ENCODE measurements at regions not wholly inside any gene's neighbourhood (a gene's known extent, or its start where the extent isn't known, plus 50 kb on each side); places are given as distances from the start of the nearest gene placed in this dataset.

DNA sequence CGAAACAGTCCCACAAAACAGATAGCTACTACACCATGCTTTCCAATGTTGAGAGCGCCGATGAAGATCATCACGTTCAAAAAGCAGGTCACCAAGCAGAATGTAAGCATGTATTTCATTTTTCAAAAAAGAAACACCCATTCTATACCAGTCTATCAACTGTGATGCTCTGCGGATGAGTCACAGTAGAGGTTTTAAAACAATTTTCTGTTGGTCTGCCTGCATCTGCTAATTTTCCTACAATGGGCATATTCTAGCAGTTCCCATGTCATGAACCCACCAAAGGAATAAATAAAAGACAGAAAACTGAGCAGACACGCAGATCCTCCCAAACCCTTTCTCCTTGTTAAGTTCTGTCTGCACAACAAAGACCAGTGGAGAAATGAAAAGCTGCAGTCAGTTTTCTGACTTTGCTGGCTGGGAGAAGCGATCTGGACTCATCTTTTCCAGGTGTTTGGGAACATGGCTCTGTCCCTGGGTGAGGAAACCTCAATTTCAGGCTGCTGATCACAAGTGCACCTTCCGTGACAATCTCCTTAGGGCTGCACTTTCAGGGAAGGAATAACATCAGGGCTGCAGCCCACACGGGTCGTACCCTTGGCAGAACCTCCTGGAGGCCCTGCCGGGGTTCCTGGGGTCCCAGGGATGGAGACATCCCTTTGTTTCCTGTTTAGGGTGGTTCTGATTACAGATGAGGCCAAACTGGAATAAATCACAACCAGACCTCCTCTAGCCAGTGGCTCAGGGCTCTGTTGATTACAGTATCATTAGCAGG is 200.1 kb downstream of the BMP7 start:
- H3K4me1 ChIP-seq (ENCODE audit: control insufficient read depth, insufficient read depth, low read length) = no peaks in the 10 kb centered on the region
- H3K9me3 ChIP-seq (ENCODE audit: control insufficient read depth in 2 of 2, low read length in 2 of 2) = no peaks in the 10 kb centered on the region
- H3K36me3 ChIP-seq (ENCODE audit: control insufficient read depth in 2 of 2, insufficient read depth in 2 of 2, low read length in 2 of 2) = no peaks in the 10 kb centered on the region
- no peak overlapping the region for H3K4me3 ChIP-seq (ENCODE audit: low read length in 2 of 2)
- H3K27ac ChIP-seq (ENCODE audit: low read length) = no peak overlapping the region
- H3K27me3 ChIP-seq (ENCODE audit: control insufficient read depth in 1 of 2, insufficient read depth in 2 of 2, low read length in 2 of 2) = peaks cover 30 to 36% of the 10 kb centered on the region in 2 donors
- H3K9ac ChIP-seq (ENCODE audit: low read length in 2 of 2) = no peak overlapping the region

DNA sequence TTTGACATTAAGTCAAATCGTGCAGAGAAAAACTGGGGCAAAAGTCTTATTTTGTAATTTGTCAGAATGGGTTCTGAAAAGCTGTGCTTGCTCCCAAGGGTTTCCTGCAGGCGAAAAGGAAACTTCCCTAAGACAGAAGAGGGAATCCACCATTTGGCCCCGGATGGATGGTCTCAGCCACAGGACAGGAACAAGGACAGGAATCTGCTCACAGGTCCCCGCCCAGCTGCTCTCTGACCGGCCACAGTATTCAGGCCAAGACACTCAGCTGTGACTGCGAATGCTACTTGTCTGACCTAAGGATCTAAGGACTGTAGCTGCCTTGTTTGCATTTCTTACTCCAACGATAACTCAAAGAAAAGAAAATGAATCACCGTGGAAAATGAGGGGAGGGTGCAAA is 197.0 kb downstream of the BMP7 start:
- Histone ChIP-seq H3K9me3 (ENCODE audit: control insufficient read depth in 2 of 2, low read length in 2 of 2) (no peaks in the 10 kb centered on the region), H3K36me3 (ENCODE audit: control insufficient read depth in 2 of 2, insufficient read depth in 2 of 2, low read length in 2 of 2) (no peaks in the 10 kb centered on the region), H3K4me1 (ENCODE audit: control insufficient read depth, insufficient read depth, low read length) (no peaks in the 10 kb centered on the region), H3K9ac (ENCODE audit: low read length in 2 of 2) (no peak overlapping the region), H3K4me3 (ENCODE audit: low read length in 2 of 2) (no peak overlapping the region), H3K27ac (ENCODE audit: low read length) (no peak overlapping the region), H3K27me3 (ENCODE audit: control insufficient read depth in 1 of 2, insufficient read depth in 2 of 2, low read length in 2 of 2) (peaks cover 36 to 58% of the 10 kb centered on the region in 2 donors)

DNA sequence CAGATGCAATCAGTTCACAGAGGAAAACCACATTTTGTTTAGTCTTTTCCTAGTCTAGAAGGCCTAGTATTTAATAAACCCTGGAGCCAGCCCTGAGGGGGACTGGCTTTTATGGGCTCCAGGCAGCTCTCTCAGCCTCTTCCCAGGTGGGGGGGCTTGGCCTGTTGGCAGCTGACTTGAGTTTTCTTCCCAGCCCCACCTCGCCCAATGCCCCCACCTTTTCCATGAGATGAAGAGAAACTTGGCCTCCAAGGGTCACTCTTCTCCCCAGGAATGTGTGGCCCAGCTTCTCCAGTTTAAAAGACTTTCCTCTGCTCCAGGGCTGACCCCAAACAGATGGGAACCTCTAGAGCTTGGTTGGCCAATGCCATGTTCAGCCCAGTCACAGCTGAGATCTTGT is 196.1 kb downstream of the BMP7 start:
- H3K4me3 ChIP-seq (ENCODE audit: low read length in 2 of 2) = no peak overlapping the region
- no peak overlapping the region for H3K9ac ChIP-seq (ENCODE audit: low read length in 2 of 2)
- H3K27me3 ChIP-seq (ENCODE audit: control insufficient read depth in 1 of 2, insufficient read depth in 2 of 2, low read length in 2 of 2) = peaks cover 34 to 56% of the 10 kb centered on the region in 2 donors
- H3K36me3 ChIP-seq (ENCODE audit: control insufficient read depth in 2 of 2, insufficient read depth in 2 of 2, low read length in 2 of 2) = no peaks in the 10 kb centered on the region
- H3K4me1 ChIP-seq (ENCODE audit: control insufficient read depth, insufficient read depth, low read length) = no peaks in the 10 kb centered on the region
- H3K27ac ChIP-seq (ENCODE audit: low read length) = no peak overlapping the region
- H3K9me3 ChIP-seq (ENCODE audit: control insufficient read depth in 2 of 2, low read length in 2 of 2) = no peaks in the 10 kb centered on the region

DNA sequence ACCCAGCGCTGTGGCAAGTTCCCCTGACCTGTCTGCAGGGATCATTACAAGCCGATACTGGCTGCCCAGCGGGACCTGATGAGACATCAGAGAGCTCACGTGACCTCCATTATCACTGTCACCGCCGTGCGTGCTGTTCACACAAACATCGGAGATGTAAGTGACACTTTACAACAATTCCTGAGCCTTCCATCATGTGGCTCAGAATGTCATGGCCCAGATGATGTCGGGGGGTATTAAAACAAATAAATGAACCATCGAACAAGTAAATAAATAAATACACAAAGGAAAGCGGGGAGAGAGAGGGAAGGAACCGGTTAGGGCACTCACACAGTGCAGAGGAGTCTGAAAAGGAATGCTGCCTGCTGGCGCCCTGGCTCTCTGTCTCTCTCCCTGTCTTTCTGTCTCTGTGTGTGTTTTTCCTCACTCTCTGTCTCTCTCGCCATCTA is 195.1 kb downstream of the BMP7 start:
- Histone ChIP-seq H3K4me1 (ENCODE audit: control insufficient read depth, insufficient read depth, low read length) (no peaks in the 10 kb centered on the region), H3K9me3 (ENCODE audit: control insufficient read depth in 2 of 2, low read length in 2 of 2) (peaks cover 3 to 6% of the 10 kb centered on the region in 2 donors), H3K27me3 (ENCODE audit: control insufficient read depth in 1 of 2, insufficient read depth in 2 of 2, low read length in 2 of 2) (peaks cover 34 to 54% of the 10 kb centered on the region in 2 donors), H3K4me3 (ENCODE audit: low read length in 2 of 2) (no peak overlapping the region), H3K9ac (ENCODE audit: low read length in 2 of 2) (no peak overlapping the region), H3K27ac (ENCODE audit: low read length) (no peak overlapping the region), H3K36me3 (ENCODE audit: control insufficient read depth in 2 of 2, insufficient read depth in 2 of 2, low read length in 2 of 2) (no peaks in the 10 kb centered on the region)

DNA sequence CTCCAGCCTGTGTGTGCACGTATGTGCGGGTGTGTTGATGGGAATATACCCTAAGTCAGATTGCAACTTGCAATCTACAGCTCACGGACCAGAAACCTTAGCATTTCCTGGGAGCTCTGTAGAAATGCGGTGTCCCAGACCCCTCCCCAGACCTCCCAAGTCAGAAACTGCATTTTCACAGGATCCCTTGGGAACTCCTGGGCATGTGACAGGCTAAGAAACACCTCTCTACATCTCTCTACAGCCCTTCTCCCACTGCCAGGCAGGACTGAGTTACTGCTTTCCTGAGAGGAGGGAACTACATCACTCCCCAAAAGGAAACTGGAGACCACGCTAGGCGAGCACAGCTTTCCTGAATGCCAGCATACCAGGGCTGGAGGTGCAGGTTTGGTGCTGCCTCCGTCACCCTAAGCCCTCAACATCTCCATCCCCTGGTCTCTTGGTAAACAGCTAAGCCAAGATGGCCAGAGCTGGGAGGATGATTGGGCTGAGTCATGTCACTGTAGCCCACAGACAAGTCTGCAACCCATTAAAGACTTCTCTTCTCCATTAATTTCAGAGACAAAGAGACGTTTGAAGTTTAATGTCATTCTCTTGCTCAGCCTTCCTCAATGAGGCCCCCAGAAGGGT is 194.4 kb downstream of the BMP7 start:
- Histone ChIP-seq H3K4me3 (ENCODE audit: low read length in 2 of 2) (no peak overlapping the region), H3K27me3 (ENCODE audit: control insufficient read depth in 1 of 2, insufficient read depth in 2 of 2, low read length in 2 of 2) (peaks cover 34 to 54% of the 10 kb centered on the region in 2 donors), H3K4me1 (ENCODE audit: control insufficient read depth, insufficient read depth, low read length) (no peaks in the 10 kb centered on the region), H3K27ac (ENCODE audit: low read length) (no peak overlapping the region), H3K36me3 (ENCODE audit: control insufficient read depth in 2 of 2, insufficient read depth in 2 of 2, low read length in 2 of 2) (no peaks in the 10 kb centered on the region), H3K9me3 (ENCODE audit: control insufficient read depth in 2 of 2, low read length in 2 of 2) (peaks cover 3 to 12% of the 10 kb centered on the region in 2 donors), H3K9ac (ENCODE audit: low read length in 2 of 2) (no peak overlapping the region)

DNA sequence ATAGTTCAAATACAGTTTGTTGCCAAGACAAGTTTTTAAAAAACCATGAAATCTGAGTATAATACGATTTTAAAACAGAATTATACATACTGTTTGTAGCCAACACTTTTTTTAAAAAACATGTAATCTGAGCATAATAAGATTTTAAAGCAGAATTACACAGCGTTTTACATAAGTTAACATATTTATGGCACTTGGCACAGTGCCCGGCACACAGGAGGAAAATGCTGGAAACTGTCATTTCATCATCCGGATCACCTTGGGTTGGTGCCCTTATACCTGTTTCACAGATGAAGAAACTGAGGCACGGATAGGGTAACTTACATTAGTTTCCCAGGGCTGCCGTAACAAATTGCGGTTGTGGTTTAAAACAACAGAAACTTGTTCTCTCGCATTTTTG is 193.0 kb downstream of the BMP7 start:
- Histone ChIP-seq H3K4me3 (ENCODE audit: low read length in 2 of 2) (no peak overlapping the region), H3K4me1 (ENCODE audit: control insufficient read depth, insufficient read depth, low read length) (no peaks in the 10 kb centered on the region), H3K9ac (ENCODE audit: low read length in 2 of 2) (no peak overlapping the region), H3K9me3 (ENCODE audit: control insufficient read depth in 2 of 2, low read length in 2 of 2) (peaks cover 3 to 16% of the 10 kb centered on the region in 2 donors), H3K27me3 (ENCODE audit: control insufficient read depth in 1 of 2, insufficient read depth in 2 of 2, low read length in 2 of 2) (peaks cover 32 to 52% of the 10 kb centered on the region in 2 donors), H3K27ac (ENCODE audit: low read length) (no peak overlapping the region), H3K36me3 (ENCODE audit: control insufficient read depth in 2 of 2, insufficient read depth in 2 of 2, low read length in 2 of 2) (no peaks in the 10 kb centered on the region)

DNA sequence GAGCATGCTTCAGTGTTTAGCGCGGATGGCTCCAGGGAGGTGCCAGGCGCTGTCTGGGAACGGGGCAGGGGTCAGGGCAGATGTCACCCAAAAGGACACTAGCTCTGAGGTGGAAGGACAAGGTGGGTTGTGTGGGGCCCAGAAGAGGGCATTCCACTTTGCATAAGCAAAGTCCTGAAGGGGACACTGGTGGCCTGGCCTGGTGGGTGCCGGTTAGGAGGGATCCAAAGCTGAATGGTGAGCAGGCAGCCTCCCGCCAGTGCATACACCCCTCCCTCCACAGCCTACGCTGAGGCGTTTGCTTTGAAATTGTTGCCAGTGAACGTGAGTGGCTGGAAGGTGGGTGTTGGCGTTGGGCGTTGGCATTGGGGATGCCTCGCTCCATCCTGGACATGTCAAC is 192.1 kb downstream of the BMP7 start:
- H3K9ac ChIP-seq (ENCODE audit: low read length in 2 of 2) = no peak overlapping the region
- H3K4me3 ChIP-seq (ENCODE audit: low read length in 2 of 2) = no peak overlapping the region
- H3K9me3 ChIP-seq (ENCODE audit: control insufficient read depth in 2 of 2, low read length in 2 of 2) = peaks cover 3 to 19% of the 10 kb centered on the region in 2 donors
- no peaks in the 10 kb centered on the region for H3K4me1 ChIP-seq (ENCODE audit: control insufficient read depth, insufficient read depth, low read length)
- peaks cover 24 to 48% of the 10 kb centered on the region in 2 donors for H3K27me3 ChIP-seq (ENCODE audit: control insufficient read depth in 1 of 2, insufficient read depth in 2 of 2, low read length in 2 of 2)
- H3K36me3 ChIP-seq (ENCODE audit: control insufficient read depth in 2 of 2, insufficient read depth in 2 of 2, low read length in 2 of 2) = no peaks in the 10 kb centered on the region
- H3K27ac ChIP-seq (ENCODE audit: low read length) = no peak overlapping the region

DNA sequence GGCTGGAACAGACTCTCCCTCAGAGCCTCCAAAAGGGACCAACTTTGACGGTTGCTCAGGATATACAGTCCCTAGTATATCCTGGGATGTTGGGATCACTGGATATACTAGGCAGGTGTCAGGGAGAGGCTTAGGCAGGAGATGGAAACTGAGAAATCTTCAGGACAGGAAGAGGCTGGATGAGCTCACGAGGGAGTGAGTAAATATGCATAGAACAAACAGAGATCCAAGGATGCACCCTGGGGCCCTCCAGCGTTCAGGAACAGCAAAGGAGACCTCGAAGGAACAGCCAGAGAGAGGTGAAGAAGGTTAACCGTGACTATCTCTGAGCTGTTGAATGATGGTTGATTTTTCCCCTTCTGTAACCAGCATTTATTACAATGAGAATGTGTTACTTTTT is 191.3 kb downstream of the BMP7 start:
- H3K27ac ChIP-seq (ENCODE audit: low read length) = no peak overlapping the region
- H3K9ac ChIP-seq (ENCODE audit: low read length in 2 of 2) = no peak overlapping the region
- no peak overlapping the region for H3K4me3 ChIP-seq (ENCODE audit: low read length in 2 of 2)
- no peaks in the 10 kb centered on the region for H3K36me3 ChIP-seq (ENCODE audit: control insufficient read depth in 2 of 2, insufficient read depth in 2 of 2, low read length in 2 of 2)
- peaks cover 5 to 24% of the 10 kb centered on the region in 2 donors for H3K9me3 ChIP-seq (ENCODE audit: control insufficient read depth in 2 of 2, low read length in 2 of 2)
- H3K27me3 ChIP-seq (ENCODE audit: control insufficient read depth in 1 of 2, insufficient read depth in 2 of 2, low read length in 2 of 2) = peaks cover 21 to 40% of the 10 kb centered on the region in 2 donors
- no peaks in the 10 kb centered on the region for H3K4me1 ChIP-seq (ENCODE audit: control insufficient read depth, insufficient read depth, low read length)

DNA sequence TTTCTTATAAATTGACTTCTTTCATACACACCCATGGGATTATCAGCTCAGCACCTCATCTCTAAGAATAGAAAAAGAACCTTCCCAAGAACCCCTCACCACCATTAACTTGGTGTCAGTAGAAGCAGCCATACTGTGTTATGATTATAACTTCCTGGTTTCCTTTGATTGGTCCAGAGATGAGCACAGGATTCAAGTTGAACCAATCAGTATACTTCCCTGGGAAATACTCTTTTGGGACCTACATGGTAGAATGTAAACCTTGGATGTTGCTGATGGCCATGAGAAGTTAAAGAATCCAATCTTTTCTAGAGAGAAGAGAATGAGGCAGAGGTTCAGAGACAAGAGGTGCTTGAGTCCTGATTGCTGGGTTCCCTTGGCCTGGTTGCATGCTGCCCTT is 190.8 kb downstream of the BMP7 start:
- H3K4me1 ChIP-seq (ENCODE audit: control insufficient read depth, insufficient read depth, low read length) = no peaks in the 10 kb centered on the region
- H3K36me3 ChIP-seq (ENCODE audit: control insufficient read depth in 2 of 2, insufficient read depth in 2 of 2, low read length in 2 of 2) = no peaks in the 10 kb centered on the region
- peaks cover 18 to 36% of the 10 kb centered on the region in 2 donors for H3K27me3 ChIP-seq (ENCODE audit: control insufficient read depth in 1 of 2, insufficient read depth in 2 of 2, low read length in 2 of 2)
- no peak overlapping the region for H3K27ac ChIP-seq (ENCODE audit: low read length)
- H3K9ac ChIP-seq (ENCODE audit: low read length in 2 of 2) = no peak overlapping the region
- H3K9me3 ChIP-seq (ENCODE audit: control insufficient read depth in 2 of 2, low read length in 2 of 2) = peaks cover 9 to 24% of the 10 kb centered on the region in 2 donors
- no peak overlapping the region for H3K4me3 ChIP-seq (ENCODE audit: low read length in 2 of 2)

DNA sequence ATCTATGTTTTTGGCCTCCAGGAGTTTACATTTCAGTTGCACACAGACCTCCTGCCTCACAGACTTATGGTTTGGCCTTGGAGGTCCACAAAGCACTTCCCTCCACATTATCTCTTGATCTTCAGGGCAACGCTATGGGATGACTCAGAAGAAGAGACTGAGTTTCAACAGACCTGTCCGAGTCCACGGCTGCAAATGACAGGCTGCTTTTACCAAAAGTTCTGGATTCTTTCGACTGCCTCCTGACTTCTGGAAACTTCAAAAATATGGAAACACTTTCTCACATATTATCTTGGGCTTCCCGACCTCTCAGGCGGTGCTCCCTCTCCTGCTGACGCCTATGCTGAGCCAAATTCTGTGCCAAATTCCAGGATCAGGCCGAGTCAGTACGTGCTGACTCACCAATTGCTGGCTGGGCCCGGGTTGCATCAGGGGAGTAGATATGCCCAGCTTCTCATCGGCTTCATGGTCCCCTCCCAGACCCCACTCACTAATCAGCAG is 190.2 kb downstream of the BMP7 start:
- H3K36me3 ChIP-seq (ENCODE audit: control insufficient read depth in 2 of 2, insufficient read depth in 2 of 2, low read length in 2 of 2) = no peaks in the 10 kb centered on the region
- no peak overlapping the region for H3K4me3 ChIP-seq (ENCODE audit: low read length in 2 of 2)
- H3K27ac ChIP-seq (ENCODE audit: low read length) = no peak overlapping the region
- no peaks in the 10 kb centered on the region for H3K4me1 ChIP-seq (ENCODE audit: control insufficient read depth, insufficient read depth, low read length)
- H3K9ac ChIP-seq (ENCODE audit: low read length in 2 of 2) = no peak overlapping the region
- peaks cover 9 to 24% of the 10 kb centered on the region in 2 donors for H3K9me3 ChIP-seq (ENCODE audit: control insufficient read depth in 2 of 2, low read length in 2 of 2)
- peaks cover 20 to 31% of the 10 kb centered on the region in 2 donors for H3K27me3 ChIP-seq (ENCODE audit: control insufficient read depth in 1 of 2, insufficient read depth in 2 of 2, low read length in 2 of 2)

DNA sequence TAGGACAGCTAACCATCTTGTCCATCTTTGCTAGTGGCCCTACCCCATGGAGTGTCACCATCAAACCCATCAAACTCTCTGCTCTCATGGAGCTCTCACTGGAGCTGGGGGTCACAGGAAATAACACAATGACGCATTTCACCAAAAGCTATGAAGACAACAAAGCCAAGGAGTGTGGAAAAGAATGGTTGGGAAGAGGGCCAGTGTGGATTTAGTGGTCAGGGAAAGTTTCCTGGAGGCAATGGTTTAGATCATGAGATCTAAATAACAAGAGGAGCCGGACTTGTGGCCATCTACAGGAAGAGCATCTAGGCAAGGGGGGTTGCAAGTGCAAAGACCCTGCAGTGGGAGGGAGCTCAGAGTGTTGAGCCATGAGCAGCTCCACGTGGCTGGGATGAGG is 189.5 kb downstream of the BMP7 start:
- Histone ChIP-seq H3K27me3 (ENCODE audit: control insufficient read depth in 1 of 2, insufficient read depth in 2 of 2, low read length in 2 of 2) (peaks cover 12 to 28% of the 10 kb centered on the region in 2 donors), H3K36me3 (ENCODE audit: control insufficient read depth in 2 of 2, insufficient read depth in 2 of 2, low read length in 2 of 2) (no peaks in the 10 kb centered on the region), H3K9ac (ENCODE audit: low read length in 2 of 2) (no peak overlapping the region), H3K4me3 (ENCODE audit: low read length in 2 of 2) (no peak overlapping the region), H3K9me3 (ENCODE audit: control insufficient read depth in 2 of 2, low read length in 2 of 2) (peaks cover 9 to 24% of the 10 kb centered on the region in 2 donors), H3K4me1 (ENCODE audit: control insufficient read depth, insufficient read depth, low read length) (no peaks in the 10 kb centered on the region), H3K27ac (ENCODE audit: low read length) (no peak overlapping the region)
